ENCODE measurements at regions not wholly inside any gene's neighbourhood (a gene's known extent, or its start where the extent isn't known, plus 50 kb on each side); places are given as distances from the start of the nearest gene placed in this dataset.

DNA sequence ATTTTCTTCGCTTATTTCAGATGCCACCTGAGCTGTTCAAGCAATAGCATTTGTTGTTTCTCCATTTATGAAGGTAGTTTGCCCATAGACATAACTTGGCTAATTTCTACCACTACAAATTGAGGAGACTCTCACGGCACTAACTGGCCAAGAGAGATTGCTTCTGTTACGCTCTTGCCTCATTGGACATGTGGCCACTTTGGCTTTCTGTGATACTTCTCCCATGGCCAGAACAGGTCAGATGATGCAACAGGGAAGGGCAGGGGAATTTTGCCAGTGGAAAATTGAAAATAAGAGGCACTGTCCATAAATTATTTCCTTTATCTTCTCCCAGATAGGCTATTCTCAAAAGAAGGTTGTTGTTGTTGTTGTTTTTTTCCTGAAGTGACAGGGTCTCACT, 1633.3 kb upstream of the LRRTM3 start:
- H3K36me3 ChIP-seq = no peaks in the 10 kb centered on the region
- H3K27me3 ChIP-seq = no peaks in the 10 kb centered on the region
- no peaks in the 10 kb centered on the region for H3K9me3 ChIP-seq
- DNase-seq = no peak
- TF ChIP-seq POLR2A (IDR thresholded peaks at IDR 0.05) = no peak
- TF ChIP-seq, protein P1, sequence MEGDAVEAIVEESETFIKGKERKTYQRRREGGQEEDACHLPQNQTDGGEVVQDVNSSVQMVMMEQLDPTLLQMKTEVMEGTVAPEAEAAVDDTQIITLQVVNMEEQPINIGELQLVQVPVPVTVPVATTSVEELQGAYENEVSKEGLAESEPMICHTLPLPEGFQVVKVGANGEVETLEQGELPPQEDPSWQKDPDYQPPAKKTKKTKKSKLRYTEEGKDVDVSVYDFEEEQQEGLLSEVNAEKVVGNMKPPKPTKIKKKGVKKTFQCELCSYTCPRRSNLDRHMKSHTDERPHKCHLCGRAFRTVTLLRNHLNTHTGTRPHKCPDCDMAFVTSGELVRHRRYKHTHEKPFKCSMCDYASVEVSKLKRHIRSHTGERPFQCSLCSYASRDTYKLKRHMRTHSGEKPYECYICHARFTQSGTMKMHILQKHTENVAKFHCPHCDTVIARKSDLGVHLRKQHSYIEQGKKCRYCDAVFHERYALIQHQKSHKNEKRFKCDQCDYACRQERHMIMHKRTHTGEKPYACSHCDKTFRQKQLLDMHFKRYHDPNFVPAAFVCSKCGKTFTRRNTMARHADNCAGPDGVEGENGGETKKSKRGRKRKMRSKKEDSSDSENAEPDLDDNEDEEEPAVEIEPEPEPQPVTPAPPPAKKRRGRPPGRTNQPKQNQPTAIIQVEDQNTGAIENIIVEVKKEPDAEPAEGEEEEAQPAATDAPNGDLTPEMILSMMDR (IDR thresholded peaks at IDR 0.05) = no peak
- no peak overlapping the region for H3K27ac ChIP-seq
- H3K4me1 ChIP-seq = no peaks in the 10 kb centered on the region
- H3K4me3 ChIP-seq = no peak overlapping the region

DNA sequence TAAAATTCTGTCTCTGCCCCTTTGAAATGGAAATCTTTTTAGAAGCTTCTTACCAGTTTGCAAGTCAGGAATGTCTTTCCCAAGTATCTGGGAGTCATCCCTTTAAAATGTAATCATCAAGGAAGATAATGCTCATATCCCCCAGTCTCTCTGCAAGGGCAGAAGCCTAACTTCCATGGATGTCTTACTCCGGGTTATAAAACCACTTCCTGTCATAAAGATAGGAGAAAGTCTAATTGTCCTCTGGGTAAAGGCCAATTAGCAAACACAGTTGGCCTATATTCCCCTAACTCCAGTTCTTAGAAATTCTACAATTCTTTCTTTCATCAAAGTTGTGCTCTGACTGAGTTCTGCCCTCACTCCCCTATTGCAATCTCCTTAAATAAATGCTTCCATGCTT, 1631.5 kb upstream of the LRRTM3 start:
- no peaks in the 10 kb centered on the region for H3K36me3 ChIP-seq
- no peaks in the 10 kb centered on the region for H3K27me3 ChIP-seq
- no peaks in the 10 kb centered on the region for H3K9me3 ChIP-seq
- TF ChIP-seq, protein P1 (IDR thresholded peaks at IDR 0.05) = no peak
- no peak for TF ChIP-seq POLR2A (IDR thresholded peaks at IDR 0.05)
- H3K4me1 ChIP-seq = no peaks in the 10 kb centered on the region
- no peak overlapping the region for H3K27ac ChIP-seq
- H3K4me3 ChIP-seq = no peak overlapping the region
- DNase-seq = no peak

DNA sequence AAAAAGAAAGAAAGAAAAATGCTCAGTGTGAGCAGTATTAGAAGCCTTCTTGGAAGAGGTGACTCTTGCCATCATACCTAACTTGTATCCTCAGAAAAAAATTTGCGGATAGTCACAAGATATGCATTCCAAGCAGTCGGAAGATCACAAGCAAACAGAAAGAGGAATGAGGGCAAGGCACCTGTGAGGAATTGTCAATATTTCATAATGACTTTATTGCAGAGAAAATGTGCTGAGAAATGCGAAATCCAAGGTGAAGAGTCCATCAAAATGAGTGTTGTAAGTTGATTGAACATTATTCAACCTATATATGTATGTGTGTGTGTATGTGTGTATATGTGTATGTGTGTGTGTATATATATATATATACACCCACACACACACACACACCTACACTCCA, 1624.7 kb upstream of the LRRTM3 start:
- Histone ChIP-seq H3K9me3 (no peaks in the 10 kb centered on the region), H3K27me3 (no peaks in the 10 kb centered on the region), H3K27ac (no peak overlapping the region), H3K4me1 (no peaks in the 10 kb centered on the region), H3K4me3 (no peak overlapping the region), H3K36me3 (no peaks in the 10 kb centered on the region)
- TF ChIP-seq, protein P1 (IDR thresholded peaks at IDR 0.05) = no peak
- TF ChIP-seq POLR2A (IDR thresholded peaks at IDR 0.05) = no peak
- DNase-seq = no peak

DNA sequence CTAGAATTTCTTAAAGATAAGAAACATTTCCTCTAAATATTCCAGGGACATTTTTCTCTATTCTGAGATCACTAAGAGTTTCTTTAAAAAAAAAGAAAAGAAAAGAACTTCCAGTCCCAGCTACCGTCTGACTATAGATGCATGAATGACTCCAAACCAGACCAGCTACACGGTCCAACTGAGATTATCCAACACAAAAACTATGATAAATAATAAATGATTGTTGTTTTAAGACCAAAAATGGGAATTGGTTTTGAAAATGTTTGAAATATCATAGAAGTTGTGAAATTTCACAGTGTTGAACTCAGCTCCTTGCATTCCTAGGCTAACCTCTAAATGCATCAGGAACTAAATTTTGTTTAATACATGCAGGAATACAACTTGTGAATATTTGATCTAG, 1619.6 kb upstream of the LRRTM3 start:
- Histone ChIP-seq H3K4me1 (no peaks in the 10 kb centered on the region), H3K4me3 (no peak overlapping the region), H3K27me3 (no peaks in the 10 kb centered on the region), H3K27ac (no peak overlapping the region), H3K36me3 (no peaks in the 10 kb centered on the region), H3K9me3 (no peaks in the 10 kb centered on the region)
- TF ChIP-seq, protein P1 (IDR thresholded peaks at IDR 0.05) = no peak
- TF ChIP-seq POLR2A (IDR thresholded peaks at IDR 0.05) = no peak
- DNase-seq = no peak

DNA sequence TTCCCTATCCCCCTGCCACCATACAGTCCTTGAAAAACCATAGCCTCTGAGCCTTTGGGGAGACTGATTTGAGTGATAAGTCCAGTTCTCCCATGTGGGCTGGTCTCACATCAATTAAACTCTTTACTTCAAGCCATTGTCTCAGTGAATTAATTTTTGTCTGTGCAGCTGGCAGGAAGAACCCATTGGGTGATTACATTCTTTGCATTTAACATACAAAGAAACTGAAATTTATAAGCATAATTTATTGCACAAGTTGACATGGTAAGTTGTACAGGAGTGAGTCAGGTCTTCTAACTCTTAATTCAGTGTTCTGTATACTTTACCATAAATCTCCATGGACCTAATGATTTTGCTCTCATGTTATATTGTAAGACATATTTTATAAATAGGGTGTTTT, 1613.0 kb upstream of the LRRTM3 start:
- no peak for DNase-seq
- no peak overlapping the region for H3K27ac ChIP-seq
- no peak overlapping the region for H3K4me3 ChIP-seq
- no peaks in the 10 kb centered on the region for H3K9me3 ChIP-seq
- H3K36me3 ChIP-seq = no peaks in the 10 kb centered on the region
- no peak for TF ChIP-seq POLR2A (IDR thresholded peaks at IDR 0.05)
- TF ChIP-seq, protein P1 (IDR thresholded peaks at IDR 0.05) = no peak
- no peaks in the 10 kb centered on the region for H3K27me3 ChIP-seq
- no peaks in the 10 kb centered on the region for H3K4me1 ChIP-seq

DNA sequence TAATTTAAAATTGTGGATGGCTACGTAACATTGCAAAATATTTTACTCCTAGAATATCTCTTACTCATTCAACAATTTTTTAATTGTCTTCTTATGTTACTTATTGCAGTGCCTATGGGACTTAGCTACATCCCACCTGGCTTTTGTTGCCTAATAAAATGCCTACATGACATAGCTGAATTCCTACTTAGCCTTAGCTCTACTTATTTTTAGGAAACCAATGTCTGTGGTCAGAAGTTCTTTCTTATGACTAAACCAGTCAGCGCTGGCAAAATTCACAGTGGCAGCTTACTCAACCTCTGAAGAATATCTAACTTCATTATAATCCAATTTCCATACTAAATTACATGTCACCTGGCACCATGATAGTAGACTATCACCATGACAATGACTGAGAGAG, 1612.4 kb upstream of the LRRTM3 start:
- no peaks in the 10 kb centered on the region for H3K9me3 ChIP-seq
- no peak for DNase-seq
- no peak overlapping the region for H3K4me3 ChIP-seq
- no peak overlapping the region for H3K27ac ChIP-seq
- no peaks in the 10 kb centered on the region for H3K4me1 ChIP-seq
- TF ChIP-seq POLR2A (IDR thresholded peaks at IDR 0.05) = no peak
- TF ChIP-seq, protein P1 (IDR thresholded peaks at IDR 0.05) = no peak
- H3K27me3 ChIP-seq = no peaks in the 10 kb centered on the region
- H3K36me3 ChIP-seq = no peaks in the 10 kb centered on the region

Data from Peyer's patch (tissue), 4 donors.